ENCODE measurements at regions not wholly inside any gene's neighbourhood (a gene's known extent, or its start where the extent isn't known, plus 50 kb on each side); places are given as distances from the start of the nearest gene placed in this dataset.

- H3K4me3 ChIP-seq (ENCODE audit: low read depth, low read length): no peak overlapping the region
- DNase-seq (ENCODE audit: low read depth): no peak
- TF ChIP-seq CTCF (conservative IDR thresholded peaks at IDR 0.05; ENCODE audit: low read depth, low read length): no peak
These were observed 220.6 kb upstream of the MAP3K1 start for GRCh38 chr5:56594792-56595191.

- no peak for DNase-seq (ENCODE audit: low read depth)
- no peak for TF ChIP-seq CTCF (conservative IDR thresholded peaks at IDR 0.05; ENCODE audit: low read depth, low read length)
- H3K4me3 ChIP-seq (ENCODE audit: low read depth, low read length): no peak overlapping the region
These were observed 224.3 kb upstream of the MAP3K1 start for GRCh38 chr5:56591081-56591480.

GRCh38 chr5:56589481-56589860 lies 225.9 kb upstream of the MAP3K1 start:
- TF ChIP-seq CTCF (conservative IDR thresholded peaks at IDR 0.05; ENCODE audit: low read depth, low read length): no peak
- no peak for DNase-seq (ENCODE audit: low read depth)
- no peak overlapping the region for H3K4me3 ChIP-seq (ENCODE audit: low read depth, low read length)

GRCh38 chr5:56588636-56589480 lies 226.5 kb upstream of the MAP3K1 start:
- no peak overlapping the region for H3K4me3 ChIP-seq (ENCODE audit: low read depth, low read length)
- TF ChIP-seq CTCF (conservative IDR thresholded peaks at IDR 0.05; ENCODE audit: low read depth, low read length): no peak
- DNase-seq (ENCODE audit: low read depth): no peak

GRCh38 chr5:56588131-56588487 lies 227.2 kb upstream of the MAP3K1 start:
- no peak overlapping the region for H3K4me3 ChIP-seq (ENCODE audit: low read depth, low read length)
- no peak for DNase-seq (ENCODE audit: low read depth)
- TF ChIP-seq CTCF (conservative IDR thresholded peaks at IDR 0.05; ENCODE audit: low read depth, low read length): no peak

- H3K4me3 ChIP-seq (ENCODE audit: low read depth, low read length): no peak overlapping the region
- no peak for TF ChIP-seq CTCF (conservative IDR thresholded peaks at IDR 0.05; ENCODE audit: low read depth, low read length)
- no peak for DNase-seq (ENCODE audit: low read depth)
These were observed 227.8 kb upstream of the MAP3K1 start for GRCh38 chr5:56587381-56588130.
